Liver (tissue), 8 donors: ENCODE measurements at regions not wholly inside any gene's neighbourhood (a gene's known extent, or its start where the extent isn't known, plus 50 kb on each side); places are given as distances from the start of the nearest gene placed in this dataset.

Source experiments
- DNase-seq: peaks from one replicate; pipeline ENCODE4 v3.0.0-alpha.2; 2017; ENCODE audit warnings: low spot score
- H3K27ac ChIP-seq, 2 donors: one replicate each; pipeline ENCODE4 v1.7.0; 2013; ENCODE audit warnings: inconsistent platforms in 2 of 2, low read length in 2 of 2, control low read depth in 1 of 2, low read depth in 1 of 2, mild to moderate bottlenecking in 1 of 2
- H3K27me3 ChIP-seq, 4 donors: one replicate each; pipeline versions ENCODE4 v1.6.1 to v1.7.0; 2013; ENCODE audit warnings: low read length in 3 of 4, inconsistent platforms in 1 of 4, mild to moderate bottlenecking in 1 of 4, moderate library complexity in 1 of 4; ENCODE audit not compliant: control insufficient read depth in 4 of 4, insufficient read depth in 4 of 4
- H3K36me3 ChIP-seq, 4 donors: one replicate each; pipeline versions ENCODE4 v1.6.1 to v1.7.0; 2013; ENCODE audit warnings: low read length in 3 of 4, mild to moderate bottlenecking in 3 of 4, low read depth in 1 of 4, moderate library complexity in 1 of 4; ENCODE audit not compliant: control insufficient read depth in 4 of 4, insufficient read depth in 3 of 4
- H3K4me1 ChIP-seq, 4 donors: one replicate each; pipeline versions ENCODE4 v1.6.1 to v1.7.0; 2013; ENCODE audit warnings: low read length in 3 of 4, mild to moderate bottlenecking in 3 of 4, moderate library complexity in 1 of 4; ENCODE audit not compliant: control insufficient read depth in 4 of 4, insufficient read depth in 4 of 4
- H3K4me3 ChIP-seq, 3 donors: one replicate each; pipeline versions ENCODE4 v1.6.1 to v1.7.0; 2013; ENCODE audit warnings: low read length in 3 of 3, control low read depth in 1 of 3, low read depth in 1 of 3, mild to moderate bottlenecking in 1 of 3
- H3K9ac ChIP-seq, 2 donors: one replicate each; pipeline ENCODE4 v1.7.0; 2013; ENCODE audit warnings: low read length in 2 of 2, mild to moderate bottlenecking in 2 of 2, moderate library complexity in 2 of 2, control low read depth in 1 of 2, low read depth in 1 of 2
- H3K9me3 ChIP-seq, 4 donors: one replicate each; pipeline versions ENCODE4 v1.6.1 to v1.7.0; 2013; ENCODE audit warnings: low read length in 3 of 4; ENCODE audit not compliant: control insufficient read depth in 4 of 4
- ATF3 ChIP-seq: IDR thresholded peaks from 2 replicates; pipeline ENCODE4 v1.6.1; 2016; ENCODE audit warnings: antibody characterized with exemption
- CTCF ChIP-seq: fragments of 150-350 bp; IDR thresholded peaks from 2 replicates; pipeline ENCODE4 v1.5.1; 2017; ENCODE audit warnings: improper control_type of control experiment, low read depth, low read length; ENCODE audit not compliant: missing input control
- EGR1 ChIP-seq, 2 donors: IDR thresholded peaks; 2 replicates each; pipeline ENCODE4 v1.6.1; 2016 to 2018; ENCODE audit warnings: antibody characterized with exemption in 2 of 2, low read depth in 2 of 2
- FOXA1 ChIP-seq: IDR thresholded peaks from 2 replicates; pipeline ENCODE4 v1.6.1; 2016; ENCODE audit warnings: antibody characterized with exemption
- FOXA2 ChIP-seq: IDR thresholded peaks from 2 replicates; pipeline ENCODE4 v1.6.1; 2016; ENCODE audit warnings: antibody characterized with exemption
- GABPA ChIP-seq, 2 donors: IDR thresholded peaks in 1 of 2; conservative IDR thresholded peaks in 1 of 2; 2 replicates each; pipeline ENCODE4 v1.6.1; 2016; ENCODE audit warnings: antibody characterized with exemption in 2 of 2, mild to moderate bottlenecking in 1 of 2, moderate library complexity in 1 of 2
- HNF4A ChIP-seq, 2 donors: conservative IDR thresholded peaks; 2 replicates each; pipeline ENCODE4 v1.6.1; 2016; ENCODE audit warnings: antibody characterized with exemption in 2 of 2, mild to moderate bottlenecking in 2 of 2
- HNF4G ChIP-seq: IDR thresholded peaks from 2 replicates; pipeline ENCODE4 v1.6.1; 2016; ENCODE audit warnings: antibody characterized with exemption
- JUND ChIP-seq, 2 donors: IDR thresholded peaks; 2 replicates each; pipeline ENCODE4 v1.6.1; 2016; ENCODE audit warnings: antibody characterized with exemption in 2 of 2
- MAX ChIP-seq: IDR thresholded peaks from 2 replicates; pipeline ENCODE4 v1.6.1; 2016; ENCODE audit warnings: antibody characterized with exemption
- NR2F2 ChIP-seq: IDR thresholded peaks from 2 replicates; pipeline ENCODE4 v1.6.1; 2016; ENCODE audit warnings: antibody characterized with exemption
- RAD21 ChIP-seq, 2 donors: IDR thresholded peaks; 2 replicates each; pipeline ENCODE4 v1.6.1; 2016; ENCODE audit warnings: antibody characterized with exemption in 2 of 2, mild to moderate bottlenecking in 2 of 2
- RXRA ChIP-seq, 2 donors: IDR thresholded peaks; 2 replicates each; pipeline ENCODE4 v1.6.1; 2017 to 2018; ENCODE audit warnings: antibody characterized with exemption in 2 of 2, mild to moderate bottlenecking in 1 of 2
- SP1 ChIP-seq: IDR thresholded peaks from 2 replicates; pipeline ENCODE4 v1.6.1; 2018; ENCODE audit warnings: antibody characterized with exemption, mild to moderate bottlenecking
- TAF1 ChIP-seq: conservative IDR thresholded peaks from 2 replicates; pipeline ENCODE4 v1.6.1; 2016; ENCODE audit warnings: antibody characterized with exemption, mild to moderate bottlenecking
- YY1 ChIP-seq: IDR thresholded peaks from 2 replicates; pipeline ENCODE4 v1.6.1; 2016; ENCODE audit warnings: antibody characterized with exemption, mild to moderate bottlenecking
- ZBTB33 ChIP-seq: IDR thresholded peaks from 2 replicates; pipeline ENCODE4 v1.6.1; 2016; ENCODE audit warnings: antibody characterized with exemption
- WGBS: extraction: QIAGEN DNeasy Blood & Tissue Kit; methylation state at CpG from one replicate; pipeline ENCODE4 v1.1.7; 2013; 5-methylcytosine and 5-hydroxymethylcytosine counted together
- donor health status: healthy.
- donor health status: healthy.
- donor health status: healthy.
- donor health status: healthy.
- donor health status: healthy.

- WGBS, result 90% methylated on average over 5 of the region's 5 CpGs
- H3K36me3 ChIP-seq, result no peaks in the 10 kb centered on the region
- TF ChIP-seq GABPA (IDR thresholded peaks at IDR 0.05 in 1 of 2, conservative IDR thresholded peaks at IDR 0.05 in 1 of 2) (no peak), CTCF (no peak), SP1 (no peak), HNF4G (no peak), JUND (IDR thresholded peaks at IDR 0.05) (no peak), RAD21 (IDR thresholded peaks at IDR 0.05) (no peak), ATF3 (no peak), NR2F2 (no peak), TAF1 (no peak), YY1 (no peak), RXRA (IDR thresholded peaks at IDR 0.05) (no peak), ZBTB33 (no peak), HNF4A (conservative IDR thresholded peaks at IDR 0.05) (no peak), FOXA1 (no peak), EGR1 (IDR thresholded peaks at IDR 0.05; ENCODE audit: low read depth in 2 of 2) (no peak), MAX (no peak)
Observed at GRCh38 chr2:12284037-12284436, 432.7 kb upstream of the TRIB2 start.

GRCh38 chr2:12284487-12284886, 432.2 kb upstream of the TRIB2 start:
- H3K9ac ChIP-seq, result no peak overlapping the region
- H3K4me1 ChIP-seq, result no peaks in the 10 kb centered on the region
- WGBS, result 85% methylated on average over 2 of the region's 2 CpGs
- no peaks in the 10 kb centered on the region for H3K36me3 ChIP-seq
- H3K27me3 ChIP-seq, result no peaks in the 10 kb centered on the region
- no peaks in the 10 kb centered on the region for H3K9me3 ChIP-seq
- no peak for DNase-seq
- H3K27ac ChIP-seq, result no peak overlapping the region
- no peak overlapping the region for H3K4me3 ChIP-seq
- no peak for TF ChIP-seq RAD21 (IDR thresholded peaks at IDR 0.05)
- TF ChIP-seq ZBTB33, result no peak
- TF ChIP-seq SP1, result no peak
- TF ChIP-seq TAF1, result no peak
- no peak for TF ChIP-seq CTCF
- no peak for TF ChIP-seq HNF4G
- no peak for TF ChIP-seq GABPA (IDR thresholded peaks at IDR 0.05 in 1 of 2, conservative IDR thresholded peaks at IDR 0.05 in 1 of 2)
- TF ChIP-seq FOXA2, result no peak
- TF ChIP-seq MAX, result no peak
- no peak for TF ChIP-seq HNF4A (conservative IDR thresholded peaks at IDR 0.05)
- TF ChIP-seq RXRA (IDR thresholded peaks at IDR 0.05), result no peak

More at GRCh38 chr2:12284037-12284436, 432.7 kb upstream of the TRIB2 start:
- no peak overlapping the region for H3K4me3 ChIP-seq
- H3K9me3 ChIP-seq, result no peaks in the 10 kb centered on the region
- no peaks in the 10 kb centered on the region for H3K4me1 ChIP-seq
- DNase-seq, result no peak
- no peak overlapping the region for H3K9ac ChIP-seq
- H3K27ac ChIP-seq, result no peak overlapping the region
- H3K27me3 ChIP-seq, result no peaks in the 10 kb centered on the region
